NK-92 (cell line): ENCODE measurements at regions not wholly inside any gene's neighbourhood (a gene's known extent, or its start where the extent isn't known, plus 50 kb on each side); places are given as distances from the start of the nearest gene placed in this dataset.

Experiments
- DNase-seq: peaks from one replicate; lab custom pipeline; 2025; ENCODE audit not compliant: unreplicated experiment; lab: John Stamatoyannopoulos, UW

GRCh38 chr1:101316799-101317198, 80.0 kb downstream of the S1PR1 start:
- DNase-seq: no peak

- no peak for DNase-seq
These were observed 80.8 kb downstream of the S1PR1 start for GRCh38 chr1:101317590-101317989.

DNA sequence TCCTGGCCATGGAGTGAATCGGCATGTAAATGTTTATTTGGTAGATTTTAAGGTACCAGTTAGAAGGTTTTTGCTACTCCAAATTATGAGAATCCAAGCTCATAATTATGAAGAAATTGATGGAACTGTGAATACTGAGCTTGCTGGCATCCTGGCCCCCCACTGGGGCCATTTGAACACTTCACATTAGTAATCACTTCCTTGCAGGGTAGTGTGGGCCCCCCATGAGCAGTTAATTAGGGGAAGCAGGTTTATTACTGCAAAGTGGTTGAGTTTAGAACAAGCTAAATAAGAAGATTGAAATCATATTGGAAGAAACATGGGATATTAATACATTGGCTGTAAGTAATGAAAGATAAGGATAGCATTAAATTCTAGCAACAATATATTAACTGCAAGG, 86.7 kb downstream of the S1PR1 start:
- no peak for DNase-seq

GRCh38 chr1:101325144-101325543, 88.3 kb downstream of the S1PR1 start:
- no peak for DNase-seq

DNA sequence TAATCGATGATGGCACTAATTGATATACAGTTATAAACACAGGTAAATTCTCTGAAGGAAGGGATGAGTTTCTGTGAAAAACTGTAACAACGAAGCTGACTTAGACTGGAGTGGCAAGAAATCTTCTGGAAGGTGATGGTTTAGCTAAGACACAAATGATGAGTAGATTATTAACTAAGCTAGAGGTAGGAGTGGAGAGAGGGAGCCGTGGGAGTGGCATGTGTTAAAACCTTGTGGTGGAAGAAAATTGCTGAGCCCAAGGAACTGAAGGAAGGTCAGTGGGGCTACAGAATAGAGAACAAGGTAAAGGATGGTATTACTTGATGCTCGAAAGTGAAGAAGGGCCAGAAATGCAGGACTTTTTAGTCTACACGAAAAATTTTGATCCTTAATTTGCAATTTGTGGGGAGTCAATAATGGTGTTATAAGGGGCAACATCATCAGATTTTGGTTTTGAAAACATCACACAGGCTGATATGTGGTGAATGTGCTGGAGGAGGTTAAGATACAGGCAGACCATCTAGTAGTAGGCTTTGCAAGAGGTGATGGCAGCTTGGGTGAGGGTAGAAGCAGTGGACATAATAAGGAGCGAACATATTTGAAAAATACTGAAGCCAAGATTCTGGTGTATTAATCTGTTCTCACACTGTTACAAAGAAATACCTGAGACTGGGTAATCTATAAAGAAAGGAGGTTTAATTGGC, 93.8 kb downstream of the S1PR1 start:
- no peak for DNase-seq

- DNase-seq: no peak
These were observed 95.0 kb downstream of the S1PR1 start for GRCh38 chr1:101331794-101332193.

DNA sequence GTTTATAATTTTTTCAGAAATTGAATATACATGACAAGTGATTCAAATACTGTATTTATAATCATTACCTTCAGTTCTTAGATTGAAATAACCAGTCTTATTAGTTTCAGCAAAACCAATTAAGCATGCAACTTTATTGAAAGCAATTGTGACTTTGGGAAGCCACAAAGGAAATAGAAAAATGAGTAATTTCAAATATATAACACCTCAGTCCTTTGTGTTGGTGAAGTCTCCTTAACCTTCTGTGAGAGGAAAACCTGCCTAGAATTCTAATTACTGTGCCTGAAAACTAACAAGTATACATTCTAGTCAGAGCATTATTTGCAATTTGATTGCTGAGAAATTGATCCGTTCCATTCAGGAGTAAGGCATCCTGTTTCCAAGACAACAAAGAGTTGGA, 95.8 kb downstream of the S1PR1 start:
- DNase-seq: no peak

DNA sequence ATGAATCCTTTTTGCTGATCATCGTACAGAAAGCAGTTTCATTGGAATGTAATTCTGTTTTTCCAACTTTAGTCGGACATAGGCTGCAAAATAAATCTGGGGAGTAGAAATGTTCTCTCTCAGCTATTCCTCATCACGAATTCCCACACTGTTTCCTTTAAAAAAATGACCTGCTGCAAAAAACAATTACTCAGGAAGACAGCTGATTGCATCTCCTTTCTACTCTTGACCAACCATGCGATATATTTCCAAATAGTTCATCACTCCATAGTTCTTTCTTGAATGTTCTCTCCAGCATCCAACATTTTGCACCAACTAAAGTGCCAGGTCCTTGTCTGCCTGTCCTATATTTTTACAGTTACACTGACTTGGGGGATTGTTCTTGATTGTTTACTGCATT, 96.4 kb downstream of the S1PR1 start:
- DNase-seq: no peak

DNA sequence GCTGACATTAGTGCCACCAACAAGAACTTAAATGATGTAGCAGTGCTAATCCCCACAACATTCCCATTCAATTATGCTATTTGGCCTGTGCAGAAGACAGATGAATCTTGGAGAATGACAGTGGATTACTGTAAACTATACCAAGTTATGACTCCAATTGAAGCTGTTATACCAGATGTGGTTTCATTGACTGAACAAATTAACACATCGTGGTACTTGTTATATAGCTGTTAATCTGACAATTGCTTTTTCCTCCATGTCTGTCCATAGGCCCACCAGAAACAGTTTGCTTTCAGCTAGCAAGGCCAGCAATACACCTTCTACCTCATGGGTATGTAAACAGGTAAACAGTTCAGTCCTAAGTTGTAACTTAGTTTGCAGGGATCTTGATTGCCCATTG, 101.1 kb downstream of the S1PR1 start:
- no peak for DNase-seq

- no peak for DNase-seq
These were observed 102.1 kb downstream of the S1PR1 start for GRCh38 chr1:101338714-101339430.

- DNase-seq: no peak
These were observed 107.9 kb downstream of the S1PR1 start for GRCh38 chr1:101344745-101345144.

- no peak for DNase-seq
These were observed 109.6 kb downstream of the S1PR1 start for GRCh38 chr1:101346419-101346818.

- no peak for DNase-seq
These were observed 119.2 kb downstream of the S1PR1 start for GRCh38 chr1:101356013-101356412.

GRCh38 chr1:101356604-101357443, 120.0 kb downstream of the S1PR1 start:
- DNase-seq: no peak

- no peak for DNase-seq
These were observed 120.7 kb downstream of the S1PR1 start for GRCh38 chr1:101357444-101357986.

DNA sequence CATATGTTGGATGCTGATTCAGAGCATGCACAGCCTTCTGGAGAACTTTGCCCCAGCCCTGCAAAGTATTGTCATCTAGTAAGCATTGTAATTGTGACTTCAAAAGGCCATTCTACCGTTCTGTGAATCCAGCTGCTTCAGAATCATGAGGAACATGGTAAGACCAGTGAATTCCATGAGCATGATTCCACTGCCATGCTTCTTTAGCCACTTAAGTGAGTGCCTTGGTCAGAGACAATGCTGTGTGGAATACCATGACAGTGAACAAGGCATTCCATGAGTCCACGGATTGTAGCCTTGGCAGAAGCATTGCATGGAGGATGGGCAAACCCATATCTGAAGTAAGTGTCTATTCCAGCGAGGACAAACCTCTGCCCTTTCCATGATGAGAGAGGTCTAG, 123.7 kb downstream of the S1PR1 start:
- DNase-seq: no peak

DNA sequence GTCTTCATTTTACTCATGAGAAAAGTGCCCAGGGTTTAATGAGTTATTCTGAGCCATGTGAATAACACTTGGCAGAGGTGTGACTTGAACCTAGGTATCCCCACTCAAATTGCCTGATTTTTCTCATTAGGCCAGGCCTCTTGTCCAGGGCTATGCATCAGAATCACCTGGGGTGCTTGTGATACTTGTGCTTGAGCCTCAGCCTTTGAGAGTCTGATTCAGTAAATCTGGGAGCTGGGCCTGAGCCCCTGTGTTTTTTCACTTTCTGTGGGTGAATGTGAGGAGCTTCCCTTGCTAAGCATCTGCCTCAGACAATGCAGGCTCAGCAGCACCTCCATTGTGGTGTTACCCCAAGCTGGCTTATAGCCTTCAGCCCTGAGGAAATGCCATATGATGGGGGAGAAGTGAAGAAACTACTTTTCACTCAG, 127.1 kb downstream of the S1PR1 start:
- DNase-seq: no peak

DNA sequence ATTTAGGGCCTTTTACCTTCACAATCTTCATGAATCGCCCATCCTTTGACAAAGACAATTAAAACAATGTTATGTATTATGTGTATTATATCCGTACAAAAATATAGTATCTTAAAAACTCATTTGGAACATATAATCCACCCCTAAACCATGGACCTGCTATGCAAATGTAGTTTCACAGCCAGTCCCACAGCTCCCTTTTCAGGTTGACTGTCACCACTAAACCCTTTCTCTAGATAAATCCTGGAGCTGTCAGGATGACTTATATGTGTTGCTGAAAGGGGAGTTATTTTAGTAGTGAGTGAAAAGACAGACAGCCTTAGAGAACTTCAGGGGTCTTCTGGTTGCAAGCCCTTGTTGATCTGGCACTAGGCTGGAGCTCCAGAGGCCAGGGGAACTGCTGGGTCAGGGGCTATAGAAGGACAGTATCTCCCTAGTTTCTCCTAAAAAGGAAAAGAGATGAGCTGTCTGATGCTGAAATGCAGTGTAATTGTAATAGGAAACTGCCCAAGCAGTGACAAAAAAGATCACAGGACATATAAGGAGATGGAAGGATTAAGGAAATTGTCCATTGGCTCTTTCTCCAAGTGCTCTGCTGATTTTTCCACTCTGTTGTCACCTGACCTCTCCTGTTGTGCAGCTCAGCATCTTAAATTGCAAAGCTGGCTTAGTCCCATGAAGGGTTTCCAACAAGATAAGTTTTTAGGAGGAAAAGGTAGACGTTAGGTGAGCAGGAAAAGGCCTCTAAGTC, 127.7 kb downstream of the S1PR1 start:
- no peak for DNase-seq

- DNase-seq: no peak
These were observed 128.4 kb downstream of the S1PR1 start for GRCh38 chr1:101365186-101365585.

GRCh38 chr1:101365878-101366277, 129.1 kb downstream of the S1PR1 start:
- no peak for DNase-seq
